WTC11 (cell line): ENCODE measurements at regions not wholly inside any gene's neighbourhood (a gene's known extent, or its start where the extent isn't known, plus 50 kb on each side); places are given as distances from the start of the nearest gene placed in this dataset.

Experiments used
- ATAC-seq: fragments of 200-7000 bp; cut with Tn5 transposase; 2 replicates; pipeline ENCODE4 v1.10.0; 2021; ENCODE audit warnings: mild to moderate bottlenecking, moderate library complexity
- CTCF ChIA-PET: fragments of 300-600 bp; sonication (Branson Sonifier 250); formaldehyde crosslinking; loops from one replicate; lab custom pipeline; 2021; ENCODE audit warnings: antibody characterized with exemption; lab: Charles Lee
- POLR2A ChIA-PET: fragments of 350-600 bp; sonication (Branson Sonifier 250); formaldehyde crosslinking; loops from one replicate; lab custom pipeline; 2021; ENCODE audit warnings: antibody characterized with exemption; lab: Charles Lee
- DNase-seq: peaks from one replicate; pipeline ENCODE4 v3.0.0; 2021; ENCODE audit warnings: low spot score
- H3K27ac Mint-ChIP-seq: 2 replicates; pipeline ENCODE4 v1.8.0; 2021; ENCODE audit warnings: mixed read lengths
- H3K27me3 Mint-ChIP-seq: 2 replicates; pipeline ENCODE4 v1.8.0; 2021; ENCODE audit warnings: low read depth, mild to moderate bottlenecking, moderate library complexity, mixed read lengths
- H3K36me3 Mint-ChIP-seq: 2 replicates; pipeline ENCODE4 v1.8.0; 2021; ENCODE audit warnings: mixed read lengths
- H3K4me1 Mint-ChIP-seq: 2 replicates; pipeline ENCODE4 v1.8.0; 2022; ENCODE audit warnings: mixed read lengths
- H3K4me3 Mint-ChIP-seq: 2 replicates; pipeline ENCODE4 v1.8.0; 2021; ENCODE audit warnings: mild to moderate bottlenecking, moderate library complexity, mixed read lengths
- H3K9me3 Mint-ChIP-seq: 2 replicates; pipeline ENCODE4 v1.8.0; 2021; ENCODE audit warnings: mixed read lengths
- CREB1 ChIP-seq: sonication (generic); formaldehyde crosslinking; IDR thresholded peaks from 2 replicates; pipeline ENCODE4 v1.8.0; 2023; ENCODE audit warnings: mild to moderate bottlenecking, missing genetic modification reagents
- CREM ChIP-seq: sonication (generic); formaldehyde crosslinking; IDR thresholded peaks from 2 replicates; pipeline ENCODE4 v1.8.1; 2022; ENCODE audit warnings: mild to moderate bottlenecking, missing genetic modification reagents, moderate library complexity
- FOXP1 ChIP-seq: sonication (generic); formaldehyde crosslinking; IDR thresholded peaks from 2 replicates; pipeline ENCODE4 v1.8.0; 2022; ENCODE audit warnings: missing genetic modification reagents, mild to moderate bottlenecking, moderate library complexity, borderline replicate concordance
- GABPB1 ChIP-seq: sonication (generic); formaldehyde crosslinking; IDR thresholded peaks from 2 replicates; pipeline ENCODE4 v1.8.1; 2023; ENCODE audit warnings: mild to moderate bottlenecking, missing genetic modification reagents
- KAT7 ChIP-seq: sonication (generic); formaldehyde crosslinking; IDR thresholded peaks from 2 replicates; pipeline ENCODE4 v1.8.1; 2023; ENCODE audit warnings: missing genetic modification reagents, mild to moderate bottlenecking, borderline replicate concordance
- SMAD4 ChIP-seq: sonication (generic); formaldehyde crosslinking; IDR thresholded peaks from 2 replicates; pipeline ENCODE4 v1.8.0; 2022; ENCODE audit warnings: mild to moderate bottlenecking, missing genetic modification reagents
- ZNF121 ChIP-seq: sonication (generic); formaldehyde crosslinking; IDR thresholded peaks from 2 replicates; pipeline ENCODE4 v1.8.0; 2023; ENCODE audit warnings: missing genetic modification reagents
- ZNF138 ChIP-seq: sonication (generic); formaldehyde crosslinking; conservative IDR thresholded peaks from 2 replicates; pipeline ENCODE4 v1.8.1; 2022; ENCODE audit warnings: mild to moderate bottlenecking, moderate library complexity, missing genetic modification reagents
- ZNF317 ChIP-seq: sonication (generic); formaldehyde crosslinking; IDR thresholded peaks from 2 replicates; pipeline ENCODE4 v1.8.1; 2023; ENCODE audit warnings: low read depth, mild to moderate bottlenecking, moderate library complexity, missing genetic modification reagents, borderline replicate concordance
- ZNF416 ChIP-seq: fragments of 250-450 bp; sonication (Bioruptor Pico); IDR thresholded peaks from 2 replicates; pipeline ENCODE4 v1.9.0; 2021; ENCODE audit warnings: mild to moderate bottlenecking, inconsistent platforms
- ZNF423 ChIP-seq: fragments of 250-450 bp; sonication (Bioruptor Pico); IDR thresholded peaks from 2 replicates; pipeline ENCODE4 v2.1.2; 2022; ENCODE audit warnings: mild to moderate bottlenecking, moderate library complexity
- TF ChIP-seq, protein P1 (sequence below): sonication (generic); formaldehyde crosslinking; IDR thresholded peaks from 2 replicates; pipeline ENCODE4 v1.8.1; 2022; ENCODE audit warnings: mild to moderate bottlenecking, missing genetic modification reagents, moderate library complexity, borderline replicate concordance
- TF ChIP-seq, protein P2 (sequence below): sonication (generic); formaldehyde crosslinking; IDR thresholded peaks from 2 replicates; pipeline ENCODE4 v1.8.0; 2023; ENCODE audit warnings: missing genetic modification reagents, mild to moderate bottlenecking, borderline replicate concordance
- TF ChIP-seq, protein P3 (sequence below): fragments of 250-450 bp; sonication (Bioruptor Pico); IDR thresholded peaks from 2 replicates; pipeline ENCODE4 v1.9.0; 2021; ENCODE audit warnings: mild to moderate bottlenecking, borderline replicate concordance
- TF ChIP-seq, protein P4 (sequence below): sonication (generic); formaldehyde crosslinking; IDR thresholded peaks from 2 replicates; pipeline ENCODE4 v1.8.0; 2023; ENCODE audit warnings: missing genetic modification reagents

DNA sequence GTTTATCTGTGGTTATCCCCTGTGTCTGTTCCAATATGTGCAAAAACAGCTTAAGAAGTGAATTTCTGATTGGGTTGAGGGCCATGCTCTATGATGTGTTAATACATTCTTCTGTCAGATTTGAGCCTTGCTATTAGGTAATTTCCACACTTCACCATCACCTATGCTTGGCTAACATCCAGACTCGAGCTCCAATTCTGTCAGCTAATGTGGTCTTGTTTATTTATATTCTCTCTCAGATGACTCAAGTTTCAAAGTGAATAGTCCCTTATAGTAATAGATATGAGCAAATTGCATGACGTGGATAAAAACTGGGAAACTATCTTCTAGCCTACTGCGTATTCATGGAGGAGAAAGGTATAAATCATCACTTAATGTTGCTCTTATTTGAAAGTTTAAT lies 451.3 kb downstream of the SNAPC1 start:
- no peak overlapping the region for H3K27ac Mint-ChIP-seq
- no peak overlapping the region for H3K4me3 Mint-ChIP-seq
- H3K36me3 Mint-ChIP-seq: no peaks in the 10 kb centered on the region
- no peak for TF ChIP-seq ZNF416
- TF ChIP-seq, protein P1, sequence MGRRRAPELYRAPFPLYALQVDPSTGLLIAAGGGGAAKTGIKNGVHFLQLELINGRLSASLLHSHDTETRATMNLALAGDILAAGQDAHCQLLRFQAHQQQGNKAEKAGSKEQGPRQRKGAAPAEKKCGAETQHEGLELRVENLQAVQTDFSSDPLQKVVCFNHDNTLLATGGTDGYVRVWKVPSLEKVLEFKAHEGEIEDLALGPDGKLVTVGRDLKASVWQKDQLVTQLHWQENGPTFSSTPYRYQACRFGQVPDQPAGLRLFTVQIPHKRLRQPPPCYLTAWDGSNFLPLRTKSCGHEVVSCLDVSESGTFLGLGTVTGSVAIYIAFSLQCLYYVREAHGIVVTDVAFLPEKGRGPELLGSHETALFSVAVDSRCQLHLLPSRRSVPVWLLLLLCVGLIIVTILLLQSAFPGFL (CRISPR knock-in tag): no peak
- no peak for TF ChIP-seq CREB1 (CRISPR knock-in tag)
- no peak for TF ChIP-seq SMAD4 (CRISPR knock-in tag)
- TF ChIP-seq, protein P2, sequence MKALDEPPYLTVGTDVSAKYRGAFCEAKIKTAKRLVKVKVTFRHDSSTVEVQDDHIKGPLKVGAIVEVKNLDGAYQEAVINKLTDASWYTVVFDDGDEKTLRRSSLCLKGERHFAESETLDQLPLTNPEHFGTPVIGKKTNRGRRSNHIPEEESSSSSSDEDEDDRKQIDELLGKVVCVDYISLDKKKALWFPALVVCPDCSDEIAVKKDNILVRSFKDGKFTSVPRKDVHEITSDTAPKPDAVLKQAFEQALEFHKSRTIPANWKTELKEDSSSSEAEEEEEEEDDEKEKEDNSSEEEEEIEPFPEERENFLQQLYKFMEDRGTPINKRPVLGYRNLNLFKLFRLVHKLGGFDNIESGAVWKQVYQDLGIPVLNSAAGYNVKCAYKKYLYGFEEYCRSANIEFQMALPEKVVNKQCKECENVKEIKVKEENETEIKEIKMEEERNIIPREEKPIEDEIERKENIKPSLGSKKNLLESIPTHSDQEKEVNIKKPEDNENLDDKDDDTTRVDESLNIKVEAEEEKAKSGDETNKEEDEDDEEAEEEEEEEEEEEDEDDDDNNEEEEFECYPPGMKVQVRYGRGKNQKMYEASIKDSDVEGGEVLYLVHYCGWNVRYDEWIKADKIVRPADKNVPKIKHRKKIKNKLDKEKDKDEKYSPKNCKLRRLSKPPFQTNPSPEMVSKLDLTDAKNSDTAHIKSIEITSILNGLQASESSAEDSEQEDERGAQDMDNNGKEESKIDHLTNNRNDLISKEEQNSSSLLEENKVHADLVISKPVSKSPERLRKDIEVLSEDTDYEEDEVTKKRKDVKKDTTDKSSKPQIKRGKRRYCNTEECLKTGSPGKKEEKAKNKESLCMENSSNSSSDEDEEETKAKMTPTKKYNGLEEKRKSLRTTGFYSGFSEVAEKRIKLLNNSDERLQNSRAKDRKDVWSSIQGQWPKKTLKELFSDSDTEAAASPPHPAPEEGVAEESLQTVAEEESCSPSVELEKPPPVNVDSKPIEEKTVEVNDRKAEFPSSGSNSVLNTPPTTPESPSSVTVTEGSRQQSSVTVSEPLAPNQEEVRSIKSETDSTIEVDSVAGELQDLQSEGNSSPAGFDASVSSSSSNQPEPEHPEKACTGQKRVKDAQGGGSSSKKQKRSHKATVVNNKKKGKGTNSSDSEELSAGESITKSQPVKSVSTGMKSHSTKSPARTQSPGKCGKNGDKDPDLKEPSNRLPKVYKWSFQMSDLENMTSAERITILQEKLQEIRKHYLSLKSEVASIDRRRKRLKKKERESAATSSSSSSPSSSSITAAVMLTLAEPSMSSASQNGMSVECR (CRISPR knock-in tag): no peak
- no peak for TF ChIP-seq ZNF423 (CRISPR knock-in tag)
- TF ChIP-seq FOXP1 (CRISPR knock-in tag): no peak
- no peak for TF ChIP-seq ZNF317 (CRISPR knock-in tag)
- TF ChIP-seq ZNF138: no peak
- no peak for TF ChIP-seq CREM
- TF ChIP-seq GABPB1 (CRISPR knock-in tag): no peak
- TF ChIP-seq, protein P3, sequence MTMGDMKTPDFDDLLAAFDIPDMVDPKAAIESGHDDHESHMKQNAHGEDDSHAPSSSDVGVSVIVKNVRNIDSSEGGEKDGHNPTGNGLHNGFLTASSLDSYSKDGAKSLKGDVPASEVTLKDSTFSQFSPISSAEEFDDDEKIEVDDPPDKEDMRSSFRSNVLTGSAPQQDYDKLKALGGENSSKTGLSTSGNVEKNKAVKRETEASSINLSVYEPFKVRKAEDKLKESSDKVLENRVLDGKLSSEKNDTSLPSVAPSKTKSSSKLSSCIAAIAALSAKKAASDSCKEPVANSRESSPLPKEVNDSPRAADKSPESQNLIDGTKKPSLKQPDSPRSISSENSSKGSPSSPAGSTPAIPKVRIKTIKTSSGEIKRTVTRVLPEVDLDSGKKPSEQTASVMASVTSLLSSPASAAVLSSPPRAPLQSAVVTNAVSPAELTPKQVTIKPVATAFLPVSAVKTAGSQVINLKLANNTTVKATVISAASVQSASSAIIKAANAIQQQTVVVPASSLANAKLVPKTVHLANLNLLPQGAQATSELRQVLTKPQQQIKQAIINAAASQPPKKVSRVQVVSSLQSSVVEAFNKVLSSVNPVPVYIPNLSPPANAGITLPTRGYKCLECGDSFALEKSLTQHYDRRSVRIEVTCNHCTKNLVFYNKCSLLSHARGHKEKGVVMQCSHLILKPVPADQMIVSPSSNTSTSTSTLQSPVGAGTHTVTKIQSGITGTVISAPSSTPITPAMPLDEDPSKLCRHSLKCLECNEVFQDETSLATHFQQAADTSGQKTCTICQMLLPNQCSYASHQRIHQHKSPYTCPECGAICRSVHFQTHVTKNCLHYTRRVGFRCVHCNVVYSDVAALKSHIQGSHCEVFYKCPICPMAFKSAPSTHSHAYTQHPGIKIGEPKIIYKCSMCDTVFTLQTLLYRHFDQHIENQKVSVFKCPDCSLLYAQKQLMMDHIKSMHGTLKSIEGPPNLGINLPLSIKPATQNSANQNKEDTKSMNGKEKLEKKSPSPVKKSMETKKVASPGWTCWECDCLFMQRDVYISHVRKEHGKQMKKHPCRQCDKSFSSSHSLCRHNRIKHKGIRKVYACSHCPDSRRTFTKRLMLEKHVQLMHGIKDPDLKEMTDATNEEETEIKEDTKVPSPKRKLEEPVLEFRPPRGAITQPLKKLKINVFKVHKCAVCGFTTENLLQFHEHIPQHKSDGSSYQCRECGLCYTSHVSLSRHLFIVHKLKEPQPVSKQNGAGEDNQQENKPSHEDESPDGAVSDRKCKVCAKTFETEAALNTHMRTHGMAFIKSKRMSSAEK (CRISPR knock-in tag): no peak
- no peak for TF ChIP-seq ZNF121 (CRISPR knock-in tag)
- TF ChIP-seq, protein P4, sequence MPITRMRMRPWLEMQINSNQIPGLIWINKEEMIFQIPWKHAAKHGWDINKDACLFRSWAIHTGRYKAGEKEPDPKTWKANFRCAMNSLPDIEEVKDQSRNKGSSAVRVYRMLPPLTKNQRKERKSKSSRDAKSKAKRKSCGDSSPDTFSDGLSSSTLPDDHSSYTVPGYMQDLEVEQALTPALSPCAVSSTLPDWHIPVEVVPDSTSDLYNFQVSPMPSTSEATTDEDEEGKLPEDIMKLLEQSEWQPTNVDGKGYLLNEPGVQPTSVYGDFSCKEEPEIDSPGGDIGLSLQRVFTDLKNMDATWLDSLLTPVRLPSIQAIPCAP (CRISPR knock-in tag): no peak
- POLR2A ChIA-PET: no interaction called here
- no peaks in the 10 kb centered on the region for H3K4me1 Mint-ChIP-seq
- no peaks in the 10 kb centered on the region; the same call in 1 of the 2 replicates for H3K9me3 Mint-ChIP-seq
- no peaks in the 10 kb centered on the region for H3K27me3 Mint-ChIP-seq
- CTCF ChIA-PET: no interaction called here
- ATAC-seq (no peak), DNase-seq (no peak)

DNA sequence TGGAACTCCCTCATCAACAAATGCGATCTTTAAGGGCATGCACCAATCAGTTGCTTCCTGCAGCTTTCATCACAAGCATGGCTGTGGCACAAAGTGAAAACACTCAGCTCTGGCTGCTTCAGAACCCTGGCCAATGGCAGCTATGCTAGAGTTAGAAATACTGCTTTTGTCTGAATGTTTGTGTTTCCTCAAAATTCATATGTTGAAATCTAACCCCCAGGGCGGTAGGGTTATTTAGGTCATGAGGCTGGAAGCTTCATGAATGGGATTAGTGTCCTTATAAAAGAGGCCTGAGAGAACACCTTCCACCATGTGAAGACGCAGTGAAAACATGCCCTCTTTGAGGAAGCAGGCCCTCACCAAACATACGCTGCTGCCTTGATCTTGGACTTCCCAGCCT lies 453.9 kb downstream of the SNAPC1 start:
- H3K4me1 Mint-ChIP-seq: no peaks in the 10 kb centered on the region
- no peak for TF ChIP-seq KAT7
- H3K4me3 Mint-ChIP-seq: no peak overlapping the region
- H3K27ac Mint-ChIP-seq: no peak overlapping the region
- ChIA-PET CTCF (no interaction called here), POLR2A (no interaction called here)
- no peaks in the 10 kb centered on the region for H3K36me3 Mint-ChIP-seq
- H3K27me3 Mint-ChIP-seq: no peaks in the 10 kb centered on the region
- ATAC-seq: no peak
- no peaks in the 10 kb centered on the region; the same call in 1 of the 2 replicates for H3K9me3 Mint-ChIP-seq
- DNase-seq: no peak
